H9 (cell line): ENCODE measurements at regions not wholly inside any gene's neighbourhood (a gene's known extent, or its start where the extent isn't known, plus 50 kb on each side); places are given as distances from the start of the nearest gene placed in this dataset.

Experiments used
- DNase-seq: peaks from one replicate; pipeline ENCODE4 v3.0.0-alpha.2; 2017
- H2AFZ ChIP-seq: one replicate; pipeline ENCODE4 v1.6.1; 2013; ENCODE audit warnings: mild to moderate bottlenecking, low read length, control low read depth, moderate library complexity
- H2AK5ac ChIP-seq: 2 replicates; pipeline ENCODE4 v1.6.1; 2013; ENCODE audit warnings: low read length, control low read depth, mixed read lengths; ENCODE audit not compliant: insufficient read length
- H2BK120ac ChIP-seq: one replicate; pipeline ENCODE4 v1.6.1; 2013; ENCODE audit warnings: low read depth, mild to moderate bottlenecking, low read length, control low read depth, inconsistent platforms; ENCODE audit not compliant: poor library complexity, severe bottlenecking
- H2BK12ac ChIP-seq: 2 replicates; pipeline ENCODE4 v1.6.1; 2013; ENCODE audit warnings: low read length, control low read depth, mixed read lengths, low read depth; ENCODE audit not compliant: insufficient read length
- H2BK15ac ChIP-seq: 2 replicates; pipeline ENCODE4 v1.6.1; 2013; ENCODE audit warnings: low read depth, low read length, control low read depth
- H2BK20ac ChIP-seq: one replicate; pipeline ENCODE4 v1.6.1; 2013; ENCODE audit warnings: low read depth, mild to moderate bottlenecking, low read length, control low read depth, inconsistent platforms; ENCODE audit not compliant: poor library complexity, severe bottlenecking
- H2BK5ac ChIP-seq: 2 replicates; pipeline ENCODE4 v1.6.1; 2013; ENCODE audit warnings: low read length, control low read depth, mixed read lengths; ENCODE audit not compliant: insufficient read length
- H3K14ac ChIP-seq: 2 replicates; pipeline ENCODE4 v1.6.1; 2013; ENCODE audit warnings: low read length, control low read depth; ENCODE audit not compliant: insufficient read depth
- H3K18ac ChIP-seq: 2 replicates; pipeline ENCODE4 v1.6.1; 2013; ENCODE audit warnings: low read depth, mild to moderate bottlenecking, mixed read lengths, low read length, control low read depth; ENCODE audit not compliant: insufficient read length
- H3K23ac ChIP-seq: 2 replicates; pipeline ENCODE4 v1.6.1; 2013; ENCODE audit warnings: low read length, control low read depth, mixed read lengths, low read depth; ENCODE audit not compliant: insufficient read length
- H3K23me2 ChIP-seq: 2 replicates; pipeline ENCODE4 v1.6.1; 2013; ENCODE audit warnings: low read depth, mild to moderate bottlenecking, mixed read lengths, low read length, control low read depth; ENCODE audit not compliant: insufficient read length, poor library complexity, severe bottlenecking
- H3K27ac ChIP-seq: 2 replicates; pipeline ENCODE4 v1.5.1; 2013; ENCODE audit warnings: low read length, control low read depth, mixed read lengths, low read depth; ENCODE audit not compliant: insufficient read length
- H3K27me3 ChIP-seq: 2 replicates; pipeline ENCODE4 v1.6.1; 2013; ENCODE audit warnings: low read length, control low read depth, inconsistent platforms; ENCODE audit not compliant: insufficient read depth
- H3K4ac ChIP-seq: 2 replicates; pipeline ENCODE4 v1.6.1; 2013; ENCODE audit warnings: low read depth, mild to moderate bottlenecking, control low read depth, inconsistent platforms, low read length, moderate library complexity
- H3K4me1 ChIP-seq: 2 replicates; pipeline ENCODE4 v1.6.1; 2013; ENCODE audit warnings: low read length, control low read depth, inconsistent platforms; ENCODE audit not compliant: insufficient read depth
- H3K4me2 ChIP-seq: 2 replicates; pipeline ENCODE4 v1.6.1; 2013; ENCODE audit warnings: low read length, control low read depth, mixed read lengths; ENCODE audit not compliant: insufficient read length, insufficient read depth
- H3K56ac ChIP-seq: 2 replicates; pipeline ENCODE4 v1.6.1; 2013; ENCODE audit warnings: low read depth, mild to moderate bottlenecking, mixed read lengths, low read length, control low read depth; ENCODE audit not compliant: insufficient read length
- H3K79me1 ChIP-seq: 2 replicates; pipeline ENCODE4 v1.6.1; 2013; ENCODE audit warnings: low read depth, mild to moderate bottlenecking, moderate library complexity, low read length, control low read depth, inconsistent platforms; ENCODE audit not compliant: insufficient read depth, poor library complexity, severe bottlenecking
- H3K79me2 ChIP-seq: 2 replicates; pipeline ENCODE4 v1.6.1; 2013; ENCODE audit warnings: low read length, control low read depth, inconsistent platforms; ENCODE audit not compliant: insufficient read depth
- H3K9ac ChIP-seq: 2 replicates; pipeline ENCODE4 v1.6.1; 2013; ENCODE audit warnings: low read length, control low read depth, mixed read lengths; ENCODE audit not compliant: insufficient read length; ENCODE audit errors: extremely low read depth
- H3K9me3 ChIP-seq: one replicate; pipeline ENCODE4 v1.6.1; 2013; ENCODE audit warnings: low read depth, low read length, inconsistent platforms; ENCODE audit not compliant: control insufficient read depth
- H3T11ph ChIP-seq: one replicate; pipeline ENCODE4 v1.6.1; 2013; ENCODE audit warnings: mild to moderate bottlenecking, low read length, control low read depth, inconsistent platforms
- H4K20me1 ChIP-seq: one replicate; pipeline ENCODE4 v1.6.1; 2013; ENCODE audit not compliant: control insufficient read depth, insufficient read length, insufficient read depth
- H4K5ac ChIP-seq: 2 replicates; pipeline ENCODE4 v1.6.1; 2013; ENCODE audit warnings: low read depth, mild to moderate bottlenecking, mixed read lengths, low read length, control low read depth; ENCODE audit not compliant: insufficient read length
- H4K8ac ChIP-seq: replicated peaks from 2 replicates; pipeline ENCODE4 v1.6.1; 2013; ENCODE audit warnings: low read length, control low read depth, mixed read lengths, low read depth; ENCODE audit not compliant: insufficient read length
- H4K91ac ChIP-seq: 2 replicates; pipeline ENCODE4 v1.6.1; 2013; ENCODE audit warnings: low read depth, mild to moderate bottlenecking, moderate library complexity, mixed read lengths, low read length, control low read depth; ENCODE audit not compliant: insufficient read length
- H3K27ac Mint-ChIP-seq, 3 experiments: 2 replicates in 2 of 3; 3 replicates in 1 of 3; pipeline ENCODE4 v1.8.0; 2020 to 2021; ENCODE audit warnings: mixed read lengths in 3 of 3, mild to moderate bottlenecking in 1 of 3, moderate library complexity in 1 of 3
- H3K27me3 Mint-ChIP-seq: 2 replicates; pipeline ENCODE4 v1.8.0; 2021; ENCODE audit warnings: low read depth, mild to moderate bottlenecking, moderate library complexity, mixed read lengths
- H3K36me3 Mint-ChIP-seq, 3 experiments: 2 replicates in 2 of 3; 3 replicates in 1 of 3; pipeline ENCODE4 v1.8.0; 2020 to 2021; ENCODE audit warnings: low read depth in 3 of 3, mixed read lengths in 3 of 3; ENCODE audit not compliant: insufficient read depth in 1 of 3
- H3K4me1 Mint-ChIP-seq, 2 experiments: 2 replicates each; pipeline ENCODE4 v1.8.0; 2020; ENCODE audit warnings: mixed read lengths in 2 of 2
- H3K4me3 Mint-ChIP-seq, 2 experiments: 2 replicates in 1 of 2; 3 replicates in 1 of 2; pipeline ENCODE4 v1.8.0; 2020 to 2021; ENCODE audit warnings: mild to moderate bottlenecking in 2 of 2, mixed read lengths in 2 of 2, moderate library complexity in 1 of 2
- H3K9me3 Mint-ChIP-seq, 2 experiments: 2 replicates in 1 of 2; 3 replicates in 1 of 2; pipeline ENCODE4 v1.8.0; 2020; ENCODE audit warnings: mild to moderate bottlenecking in 2 of 2, mixed read lengths in 2 of 2, moderate library complexity in 1 of 2
- CTCF ChIP-seq: fragments of 200-600 bp; sonication (generic); conservative IDR thresholded peaks from 3 replicates; pipeline ENCODE4 v1.8.0; 2021; ENCODE audit warnings: antibody characterized with exemption, mild to moderate bottlenecking
- WGBS: extraction: QIAGEN DNeasy Blood & Tissue Kit; methylation state at CpG from one replicate; pipeline ENCODE4 v1.1.7; 2013; ENCODE audit warnings: missing lambda C conversion rate, low lambda C conversion rate, mixed read lengths; ENCODE audit not compliant: insufficient read length; ENCODE audit errors: extremely low coverage; 5-methylcytosine and 5-hydroxymethylcytosine counted together

- H2BK12ac ChIP-seq: peak overlapping the region; percentile 13
- H3K18ac ChIP-seq: peak overlapping the region; percentile 85
- H4K8ac ChIP-seq: no peak overlapping the region
- Mint-ChIP-seq H3K27me3 (peaks cover 12% of the 10 kb centered on the region), H3K4me1 (0 out of 4 replicates have a peak, but pooled peaks cover 2 to 5% of the 10 kb centered on the region in 2 experiments), H3K4me3 (peak overlapping the region; percentile 88 to 94), H3K27ac (peak overlapping the region; percentile 97 to 100 (median 99)), H3K36me3 (no peaks in the 10 kb centered on the region), H3K9me3 (no peaks in the 10 kb centered on the region)
- no peaks in the 10 kb centered on the region for H4K20me1 ChIP-seq
- DNase-seq: no peak
- no peak overlapping the region; the same call in 1 of the 2 replicates for H3K4ac ChIP-seq
- no peak overlapping the region for H4K91ac ChIP-seq
- H2BK20ac ChIP-seq: no peak overlapping the region
- peak overlapping the region; percentile 53 for H3K9ac ChIP-seq
- H3K79me1 ChIP-seq: no peaks in the 10 kb centered on the region
- no peak overlapping the region for H3K56ac ChIP-seq
- no peaks in the 10 kb centered on the region for H3K9me3 ChIP-seq
- H2AK5ac ChIP-seq: no peak overlapping the region
- H3K27me3 ChIP-seq: no peaks in the 10 kb centered on the region
- peak overlapping the region; percentile 57; the same call in 1 of the 2 replicates for H2BK15ac ChIP-seq
- no peak overlapping the region for H3K23ac ChIP-seq
- WGBS: no CpG with 5 or more reads among the region's 23 CpGs
- H3T11ph ChIP-seq: peak overlapping the region; percentile 62
- H2BK120ac ChIP-seq: peak overlapping the region; percentile 39
- no peaks in the 10 kb centered on the region for H3K79me2 ChIP-seq
- peak overlapping the region; percentile 74; the same call in 1 of the 2 replicates for H3K14ac ChIP-seq
- no peak overlapping the region for H2AFZ ChIP-seq
- H3K27ac ChIP-seq: peak overlapping the region; percentile 89
- no peak overlapping the region for H4K5ac ChIP-seq
- peak overlapping the region; percentile 64 for H3K4me2 ChIP-seq
- no peak overlapping the region for H2BK5ac ChIP-seq
- TF ChIP-seq CTCF: 0 out of 3 replicates have a peak, but pooled peaks have one; percentile 18
- H3K4me1 ChIP-seq: no peaks in the 10 kb centered on the region
- H3K23me2 ChIP-seq: peaks cover 4% of the 10 kb centered on the region
These were observed 90.2 kb downstream of the FAM161A start for GRCh38 chr2:61763605-61764034.
